ENCODE measurements at regions not wholly inside any gene's neighbourhood (a gene's known extent, or its start where the extent isn't known, plus 50 kb on each side); places are given as distances from the start of the nearest gene placed in this dataset.

DNA sequence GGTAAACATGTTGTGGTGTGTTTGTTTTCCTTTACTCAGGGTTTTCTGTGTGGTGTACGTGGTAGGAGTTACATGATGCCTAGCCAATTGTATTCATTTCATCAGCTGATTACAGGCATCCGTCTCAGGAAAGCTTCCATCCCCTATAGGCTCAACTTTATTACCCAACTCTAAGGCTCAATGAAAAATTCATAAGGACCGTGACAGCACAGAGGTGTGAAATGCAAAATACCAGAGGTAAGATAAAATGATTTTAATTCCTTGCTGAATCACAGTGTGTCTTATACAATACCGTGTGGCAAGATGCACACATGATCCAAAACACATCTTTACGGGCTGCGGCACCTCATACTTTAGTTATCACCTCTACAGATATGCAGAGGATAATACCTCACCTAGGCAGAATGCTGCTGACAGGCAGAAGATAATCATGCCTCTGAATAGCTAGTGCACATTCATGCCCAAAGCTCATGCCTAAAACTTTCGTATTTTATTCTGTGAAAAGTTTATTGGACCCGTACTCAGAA lies 87.2 kb upstream of the DIO2 start:
- TF ChIP-seq EZH2phosphoT487 (IDR thresholded peaks at IDR 0.05; ENCODE audit: insufficient read depth, low read depth) (no peak), EZH2 (IDR thresholded peaks at IDR 0.05; ENCODE audit: insufficient read depth, poor library complexity, severe bottlenecking) (no peak)
